Activated T-cell treated with anti-CD3 and anti-CD28 coated beads, Interleukin-2, amount 50 U/mL, for 4 hours (primary cell): ENCODE measurements at regions not wholly inside any gene's neighbourhood (a gene's known extent, or its start where the extent isn't known, plus 50 kb on each side); places are given as distances from the start of the nearest gene placed in this dataset.

Experiments
- ATAC-seq, 2 donors: fragments of 200-7000 bp; cut with Tn5 transposase; one replicate each; pipeline ENCODE4 v1.10.0; 2021
- DNase-seq: peaks from one replicate; pipeline ENCODE4 v3.0.0-alpha.2; 2020
- H3K27me3 Mint-ChIP-seq: one replicate; pipeline ENCODE4 v1.8.0; 2021; ENCODE audit warnings: low read depth, mixed read lengths
- H3K36me3 Mint-ChIP-seq: one replicate; pipeline ENCODE4 v1.8.0; 2022; ENCODE audit warnings: mixed read lengths; ENCODE audit not compliant: insufficient read depth
- H3K4me1 Mint-ChIP-seq: one replicate; pipeline ENCODE4 v1.8.0; 2021; ENCODE audit warnings: low read depth, mixed read lengths
- H3K4me3 Mint-ChIP-seq: one replicate; pipeline ENCODE4 v1.8.0; 2021; ENCODE audit warnings: mild to moderate bottlenecking, moderate library complexity, mixed read lengths
- H3K9me3 Mint-ChIP-seq: one replicate; pipeline ENCODE4 v1.8.0; 2021; ENCODE audit warnings: mixed read lengths

- Mint-ChIP-seq H3K4me3 (no peak overlapping the region), H3K27me3 (peaks cover 9% of the 10 kb centered on the region), H3K4me1 (no peaks in the 10 kb centered on the region), H3K9me3 (peaks cover 7% of the 10 kb centered on the region), H3K36me3 (no peaks in the 10 kb centered on the region)
- ATAC-seq (no peak), DNase-seq (no peak)
Measured at GRCh38 chr3:127059072-127059471, 76.2 kb downstream of the PLXNA1 start.

DNA sequence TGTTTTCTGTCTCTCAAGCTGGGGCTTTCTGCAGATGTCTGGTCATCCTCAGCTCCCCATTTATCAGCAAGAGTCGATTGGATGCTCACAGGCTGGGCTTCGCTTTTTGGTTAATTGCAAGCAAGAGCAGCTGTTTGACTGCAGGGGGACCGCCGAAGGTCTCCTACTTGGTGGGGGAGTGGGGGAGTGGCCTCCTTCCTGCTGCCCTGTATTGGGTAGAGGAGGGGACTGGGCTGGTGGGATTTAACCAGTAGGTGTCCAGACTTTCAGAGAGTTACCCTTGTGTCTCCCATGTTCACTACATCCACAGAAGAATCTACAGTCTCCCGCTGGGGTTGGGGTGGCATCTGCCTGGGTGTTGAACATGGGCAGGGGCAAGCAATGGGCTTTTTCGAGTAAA lies 78.7 kb downstream of the PLXNA1 start:
- peaks cover 7% of the 10 kb centered on the region for H3K9me3 Mint-ChIP-seq
- peaks cover 20% of the 10 kb centered on the region for H3K27me3 Mint-ChIP-seq
- DNase-seq (no peak), ATAC-seq (no peak)
- H3K4me1 Mint-ChIP-seq = no peaks in the 10 kb centered on the region
- no peaks in the 10 kb centered on the region for H3K36me3 Mint-ChIP-seq
- no peak overlapping the region for H3K4me3 Mint-ChIP-seq

DNA sequence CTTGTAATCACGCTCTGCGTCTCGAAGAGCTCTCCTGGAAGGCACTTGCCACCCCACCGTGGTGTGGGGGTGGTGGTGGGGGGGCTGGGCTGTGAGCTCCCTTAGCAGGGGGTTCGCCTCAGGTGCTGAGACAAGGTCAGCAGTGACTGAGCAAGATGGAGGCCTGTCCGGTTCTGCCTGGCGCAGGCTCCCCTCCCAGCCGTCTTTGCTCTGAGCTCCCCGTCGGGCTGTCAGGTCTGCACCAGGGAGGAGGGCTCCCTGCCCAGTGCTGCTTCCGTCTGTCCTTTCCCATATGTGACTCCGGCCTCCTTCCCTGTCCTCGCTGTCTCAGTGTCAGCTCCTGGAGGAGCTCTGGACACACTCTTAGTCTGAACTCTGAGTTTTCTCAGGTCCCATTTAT lies 80.0 kb downstream of the PLXNA1 start:
- H3K4me3 Mint-ChIP-seq = no peak overlapping the region
- DNase-seq (no peak), ATAC-seq (no peak)
- peaks cover 26% of the 10 kb centered on the region for H3K27me3 Mint-ChIP-seq
- H3K4me1 Mint-ChIP-seq = no peaks in the 10 kb centered on the region
- no peaks in the 10 kb centered on the region for H3K36me3 Mint-ChIP-seq
- no peaks in the 10 kb centered on the region for H3K9me3 Mint-ChIP-seq

DNA sequence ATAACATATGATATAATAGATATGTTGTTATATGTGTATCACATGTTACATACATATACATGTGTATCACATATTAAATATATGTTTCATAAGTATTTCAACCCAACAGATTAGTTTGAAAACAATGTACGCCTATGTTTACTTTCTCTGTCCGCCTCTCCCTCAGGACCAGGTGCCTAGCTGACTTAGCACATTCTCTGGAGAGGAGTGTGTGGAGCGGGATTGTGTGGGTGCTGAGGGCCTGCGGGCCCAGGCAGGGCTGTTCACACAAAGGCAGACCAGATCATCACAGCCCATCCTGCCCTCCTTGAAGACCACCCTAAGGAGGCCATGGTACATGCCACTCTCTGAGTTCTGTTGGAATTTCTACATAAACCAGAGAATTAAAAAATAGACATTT lies 81.0 kb downstream of the PLXNA1 start:
- Mint-ChIP-seq H3K9me3 (no peaks in the 10 kb centered on the region), H3K4me3 (no peak overlapping the region), H3K4me1 (no peaks in the 10 kb centered on the region), H3K36me3 (no peaks in the 10 kb centered on the region), H3K27me3 (peaks cover 30% of the 10 kb centered on the region)
- ATAC-seq (no peak), DNase-seq (no peak)

DNA sequence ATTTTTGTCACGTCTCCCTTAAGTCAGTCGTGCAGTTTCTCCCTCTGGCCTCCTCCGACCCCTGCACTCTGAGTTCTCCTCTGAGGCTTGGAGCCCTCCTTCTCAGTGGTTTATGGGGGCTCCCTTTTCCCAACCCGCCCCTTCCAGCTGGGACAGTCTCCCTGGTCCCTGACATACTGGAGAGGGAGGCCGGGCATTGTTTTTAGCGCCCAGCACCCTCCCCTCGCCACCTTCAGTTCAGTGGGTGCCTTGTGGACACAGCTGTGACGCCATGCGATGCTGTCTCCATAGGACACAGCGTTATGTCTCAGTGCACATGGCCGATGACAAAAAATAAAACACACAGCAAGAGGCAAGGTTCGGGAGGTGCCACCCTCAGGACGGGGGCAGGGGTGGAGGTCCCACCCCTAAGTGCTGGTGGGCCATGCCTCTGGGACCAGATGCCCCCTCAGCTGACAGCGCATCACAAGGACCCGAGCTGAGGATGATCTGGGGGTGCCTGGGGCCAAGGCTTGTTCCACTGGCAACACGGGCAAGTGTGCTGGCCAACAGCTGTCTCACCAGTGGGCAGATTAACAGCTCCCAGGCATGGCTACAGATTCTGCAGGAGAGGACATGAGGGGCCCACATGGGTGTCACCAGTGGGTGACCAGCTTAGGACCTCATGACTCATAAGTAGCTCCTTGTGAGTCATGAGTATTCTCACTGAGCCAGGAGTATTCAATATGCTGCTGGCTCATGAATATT lies 81.6 kb downstream of the PLXNA1 start:
- no peak for DNase-seq

GRCh38 chr3:127065138-127065427 lies 82.2 kb downstream of the PLXNA1 start:
- no peak overlapping the region for H3K4me3 Mint-ChIP-seq
- H3K9me3 Mint-ChIP-seq = no peaks in the 10 kb centered on the region
- no peaks in the 10 kb centered on the region for H3K4me1 Mint-ChIP-seq
- H3K36me3 Mint-ChIP-seq = no peaks in the 10 kb centered on the region
- H3K27me3 Mint-ChIP-seq = peaks cover 30% of the 10 kb centered on the region
- no peak for ATAC-seq
- no peak for DNase-seq

More for the DNA sequence above, 81.6 kb downstream of the PLXNA1 start:
- Mint-ChIP-seq H3K9me3 (no peaks in the 10 kb centered on the region), H3K4me1 (no peaks in the 10 kb centered on the region), H3K27me3 (peaks cover 30% of the 10 kb centered on the region), H3K4me3 (no peak overlapping the region), H3K36me3 (no peaks in the 10 kb centered on the region)
- no peak for ATAC-seq

DNA sequence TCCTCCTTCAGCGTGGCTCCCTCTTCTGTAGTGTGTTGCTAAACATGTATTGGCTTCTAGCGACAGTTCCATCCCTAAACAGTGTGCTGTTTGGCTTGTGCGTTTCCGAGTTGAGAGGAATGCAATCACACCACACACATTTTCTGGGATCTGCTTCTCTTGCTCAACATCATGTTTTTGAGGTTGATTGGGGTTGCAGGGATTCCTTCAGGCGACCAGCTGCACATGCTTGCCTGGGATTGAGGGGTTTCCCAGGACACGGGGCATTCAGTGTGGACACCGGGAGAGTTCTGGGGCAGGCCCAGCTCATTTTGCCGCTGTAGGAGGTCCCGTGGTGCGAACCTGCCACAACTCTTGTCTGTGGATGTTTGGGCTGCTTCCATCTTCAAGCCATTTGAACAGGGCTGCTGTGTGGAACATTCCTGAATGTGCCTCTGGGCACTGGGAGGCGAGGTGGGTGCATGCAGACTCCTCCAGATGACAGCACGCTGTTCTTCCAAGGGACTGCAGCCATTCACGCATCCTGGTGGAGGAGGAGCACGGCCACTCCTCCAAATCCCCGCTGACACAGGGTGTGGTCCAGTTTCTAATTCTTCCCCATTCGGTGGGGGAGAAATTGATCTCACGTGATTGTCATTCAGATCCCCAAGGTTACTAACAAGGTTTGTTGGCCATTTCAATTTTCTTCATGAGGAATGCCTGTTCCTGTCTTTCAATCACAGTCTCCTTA lies 82.8 kb downstream of the PLXNA1 start:
- Mint-ChIP-seq H3K4me1 (no peaks in the 10 kb centered on the region), H3K36me3 (no peaks in the 10 kb centered on the region), H3K27me3 (peaks cover 30% of the 10 kb centered on the region), H3K4me3 (no peak overlapping the region), H3K9me3 (no peaks in the 10 kb centered on the region)
- ATAC-seq (no peak), DNase-seq (no peak)

GRCh38 chr3:127066635-127067034 lies 83.7 kb downstream of the PLXNA1 start:
- H3K9me3 Mint-ChIP-seq = no peaks in the 10 kb centered on the region
- peaks cover 34% of the 10 kb centered on the region for H3K27me3 Mint-ChIP-seq
- no peak overlapping the region for H3K4me3 Mint-ChIP-seq
- ATAC-seq (no peak), DNase-seq (no peak)
- H3K36me3 Mint-ChIP-seq = no peaks in the 10 kb centered on the region
- no peaks in the 10 kb centered on the region for H3K4me1 Mint-ChIP-seq

DNA sequence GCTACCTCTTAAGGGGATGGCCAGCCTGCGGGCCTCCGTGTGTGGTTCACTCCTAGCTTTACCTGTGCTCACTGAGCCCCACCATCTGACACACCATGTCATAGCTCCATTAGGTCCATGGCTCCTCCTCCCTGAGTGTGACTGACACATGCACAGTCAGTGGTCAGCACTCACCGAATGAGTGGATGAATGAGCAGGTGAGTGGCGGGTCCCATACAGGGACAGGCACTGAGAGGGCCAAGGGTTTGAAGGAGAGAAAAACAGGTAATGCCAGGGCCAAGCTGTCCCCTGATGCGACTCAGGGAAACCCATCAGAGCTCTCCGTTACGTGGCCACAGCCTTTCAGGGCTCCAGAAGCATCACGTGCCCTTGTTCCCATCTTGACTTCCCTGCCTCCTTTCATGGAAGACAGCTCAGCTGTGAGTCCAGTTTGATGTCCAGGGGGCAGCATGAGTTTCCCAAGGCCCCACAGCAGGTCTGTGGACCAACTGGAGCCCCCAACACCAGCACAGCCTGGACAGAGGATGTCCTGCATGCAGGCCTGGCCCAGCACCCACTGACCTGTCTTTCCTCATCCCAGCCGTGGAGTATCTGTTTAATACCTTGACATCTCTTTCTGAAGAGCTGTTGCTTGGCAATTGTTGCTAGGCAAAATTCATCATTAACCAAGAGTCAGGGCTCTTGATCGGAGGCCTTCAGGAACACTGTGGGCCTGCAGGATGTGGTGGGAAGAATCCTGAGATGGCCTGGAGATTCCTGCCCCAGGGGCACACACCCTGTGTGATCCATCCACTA lies 84.4 kb downstream of the PLXNA1 start:
- no peaks in the 10 kb centered on the region for H3K4me1 Mint-ChIP-seq
- ATAC-seq (no peak), DNase-seq (no peak)
- peaks cover 30% of the 10 kb centered on the region for H3K27me3 Mint-ChIP-seq
- H3K9me3 Mint-ChIP-seq = no peaks in the 10 kb centered on the region
- H3K36me3 Mint-ChIP-seq = no peaks in the 10 kb centered on the region
- no peak overlapping the region for H3K4me3 Mint-ChIP-seq

GRCh38 chr3:127068111-127068810 lies 85.3 kb downstream of the PLXNA1 start:
- Mint-ChIP-seq H3K4me1 (no peaks in the 10 kb centered on the region), H3K9me3 (no peaks in the 10 kb centered on the region), H3K36me3 (no peaks in the 10 kb centered on the region), H3K27me3 (peaks cover 28% of the 10 kb centered on the region), H3K4me3 (no peak overlapping the region)
- no peak for DNase-seq
- ATAC-seq = no peak

DNA sequence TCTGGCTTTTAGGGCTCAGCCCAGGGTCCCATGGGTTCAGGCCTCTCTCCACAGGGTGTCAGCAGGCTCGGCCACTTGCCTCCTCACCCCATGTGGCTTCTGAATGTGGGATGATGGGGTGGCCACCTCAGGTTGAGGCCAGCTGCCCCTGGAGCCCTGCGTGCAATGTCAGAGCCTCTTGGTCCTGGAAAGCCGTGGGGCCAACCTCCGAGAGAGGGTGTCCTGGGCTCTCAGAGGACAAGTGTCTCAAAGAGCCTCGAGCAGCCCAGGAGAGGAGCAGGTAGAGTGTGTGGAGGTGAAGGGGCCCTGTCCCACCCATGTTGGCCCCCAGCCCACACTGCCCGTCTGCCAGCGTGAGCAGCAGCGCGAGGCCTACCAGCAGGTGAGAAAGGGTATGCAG lies 86.0 kb downstream of the PLXNA1 start:
- H3K9me3 Mint-ChIP-seq = no peaks in the 10 kb centered on the region
- H3K4me1 Mint-ChIP-seq = no peaks in the 10 kb centered on the region
- no peak overlapping the region for H3K4me3 Mint-ChIP-seq
- no peaks in the 10 kb centered on the region for H3K36me3 Mint-ChIP-seq
- DNase-seq = no peak
- no peak for ATAC-seq
- peaks cover 28% of the 10 kb centered on the region for H3K27me3 Mint-ChIP-seq

DNA sequence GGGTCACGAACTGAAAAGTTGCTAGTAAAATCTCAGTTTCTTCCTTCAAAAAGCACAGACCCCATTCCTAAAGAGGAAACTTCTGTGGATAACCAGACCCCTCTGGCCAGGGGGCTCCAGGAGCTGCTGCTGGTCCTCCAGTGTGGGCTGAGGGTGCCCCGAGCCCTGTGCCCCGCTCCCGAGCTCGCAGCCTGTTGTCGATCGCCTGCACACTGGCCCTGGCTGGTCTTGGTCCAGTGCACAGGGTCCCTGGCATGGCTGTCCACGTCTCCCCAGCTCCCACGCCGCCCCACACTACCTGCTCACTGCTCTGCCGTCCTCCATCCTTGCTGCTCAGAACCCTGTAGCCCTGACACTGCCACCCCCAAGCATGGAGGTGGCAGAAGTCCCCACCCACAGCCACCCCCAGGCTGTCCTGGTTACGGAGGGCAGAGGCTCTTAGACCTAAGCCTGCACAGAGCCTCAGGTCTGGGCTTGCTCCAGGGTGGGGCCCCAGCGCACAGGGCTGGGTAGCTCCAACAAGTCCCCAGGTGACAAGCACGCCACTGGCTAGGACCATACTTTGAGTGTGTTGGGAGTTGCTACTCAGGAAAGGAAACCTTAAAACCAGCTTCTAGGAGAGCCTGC lies 87.0 kb downstream of the PLXNA1 start:
- ATAC-seq (no peak), DNase-seq (no peak)
- Mint-ChIP-seq H3K4me1 (no peaks in the 10 kb centered on the region), H3K36me3 (no peaks in the 10 kb centered on the region), H3K4me3 (no peak overlapping the region), H3K9me3 (no peaks in the 10 kb centered on the region), H3K27me3 (peaks cover 25% of the 10 kb centered on the region)

DNA sequence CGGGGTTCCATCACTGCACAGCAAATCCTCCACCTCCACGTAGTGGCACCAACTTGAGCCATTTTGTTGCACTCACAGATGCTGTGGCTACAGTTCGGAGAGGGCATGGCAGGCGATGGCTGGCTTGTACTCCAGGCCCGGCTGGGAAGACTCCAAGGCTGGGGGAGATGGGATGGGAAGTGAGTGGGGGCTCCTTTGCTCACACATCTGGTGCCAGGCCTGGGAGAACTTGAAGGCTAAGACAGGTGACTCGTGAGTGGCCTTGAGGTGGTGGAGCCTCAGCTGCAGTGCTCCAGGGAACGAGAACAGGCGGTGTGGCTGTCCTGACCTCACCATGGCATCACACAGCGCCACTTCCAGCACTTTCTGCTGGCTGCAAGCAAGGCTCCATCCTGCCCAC lies 87.9 kb downstream of the PLXNA1 start:
- Mint-ChIP-seq H3K4me3 (no peak overlapping the region), H3K4me1 (no peaks in the 10 kb centered on the region), H3K27me3 (peaks cover 23% of the 10 kb centered on the region), H3K9me3 (no peaks in the 10 kb centered on the region), H3K36me3 (no peaks in the 10 kb centered on the region)
- DNase-seq (no peak), ATAC-seq (no peak)

GRCh38 chr3:127071597-127072001 lies 88.7 kb downstream of the PLXNA1 start:
- DNase-seq (no peak), ATAC-seq (no peak)
- Mint-ChIP-seq H3K36me3 (no peaks in the 10 kb centered on the region), H3K4me3 (no peak overlapping the region), H3K4me1 (no peaks in the 10 kb centered on the region), H3K9me3 (no peaks in the 10 kb centered on the region), H3K27me3 (peaks cover 14% of the 10 kb centered on the region)
